Neural progenitor cell (in vitro differentiated cells): ENCODE measurements at regions not wholly inside any gene's neighbourhood (a gene's known extent, or its start where the extent isn't known, plus 50 kb on each side); places are given as distances from the start of the nearest gene placed in this dataset.
A peak's percentile ranks its signal among the peaks of the same experiment; 100 is the strongest.

Experiments
- DNase-seq: peaks from one replicate; pipeline ENCODE4 v3.0.0-alpha.2; 2016; ENCODE audit warnings: low spot score
- H2AFZ ChIP-seq: fragments of 200-600 bp; sonication (generic); replicated peaks from 2 replicates; pipeline ENCODE4 v1.6.1; 2016; ENCODE audit warnings: antibody characterized with exemption
- H3F3A ChIP-seq: fragments of 200-600 bp; sonication (generic); 2 replicates; pipeline ENCODE4 v1.6.1; 2016; ENCODE audit warnings: antibody characterized with exemption, low read depth
- H3K27ac ChIP-seq: fragments of 200-600 bp; sonication (generic); 2 replicates; pipeline ENCODE4 v1.5.1; 2016; ENCODE audit warnings: mild to moderate bottlenecking
- H3K27me3 ChIP-seq: fragments of 200-600 bp; sonication (generic); 2 replicates; pipeline ENCODE4 v1.6.1; 2016; ENCODE audit warnings: mild to moderate bottlenecking, moderate library complexity
- H3K36me3 ChIP-seq: fragments of 200-600 bp; sonication (generic); 2 replicates; pipeline ENCODE4 v1.5.1; 2016
- H3K4me1 ChIP-seq: fragments of 200-600 bp; sonication (generic); 2 replicates; pipeline ENCODE4 v1.6.1; 2016; ENCODE audit warnings: mixed run types
- H3K4me2 ChIP-seq: fragments of 200-600 bp; sonication (generic); 2 replicates; pipeline ENCODE4 v1.6.1; 2016
- H3K4me3 ChIP-seq: fragments of 200-600 bp; sonication (generic); 2 replicates; pipeline ENCODE4 v1.5.1; 2016
- H3K79me2 ChIP-seq: fragments of 200-600 bp; sonication (generic); 2 replicates; pipeline ENCODE4 v1.6.1; 2016; ENCODE audit warnings: low read depth
- H3K9ac ChIP-seq: fragments of 200-600 bp; sonication (generic); 2 replicates; pipeline ENCODE4 v1.6.1; 2016
- H3K9me3 ChIP-seq: fragments of 200-600 bp; sonication (generic); 2 replicates; pipeline ENCODE4 v1.5.1; 2016; ENCODE audit warnings: low read depth
- H4K20me1 ChIP-seq: fragments of 200-600 bp; sonication (generic); 2 replicates; pipeline ENCODE4 v1.6.1; 2016; ENCODE audit warnings: low read depth
- H3K27ac Mint-ChIP-seq: 3 replicates; pipeline ENCODE4 v1.8.0; 2021; ENCODE audit warnings: mixed read lengths
- H3K27me3 Mint-ChIP-seq: 2 replicates; pipeline ENCODE4 v1.8.0; 2022; ENCODE audit warnings: low read depth, mild to moderate bottlenecking, inconsistent platforms, moderate library complexity, mixed read lengths; ENCODE audit not compliant: insufficient read depth
- H3K36me3 Mint-ChIP-seq: 3 replicates; pipeline ENCODE4 v1.8.0; 2021; ENCODE audit warnings: mixed read lengths
- H3K4me1 Mint-ChIP-seq: 3 replicates; pipeline ENCODE4 v1.8.0; 2021; ENCODE audit warnings: mixed read lengths
- H3K4me3 Mint-ChIP-seq: 3 replicates; pipeline ENCODE4 v1.8.0; 2021; ENCODE audit warnings: mild to moderate bottlenecking, moderate library complexity, mixed read lengths
- H3K9me3 Mint-ChIP-seq: 3 replicates; pipeline ENCODE4 v1.8.0; 2020; ENCODE audit warnings: mixed read lengths
- EZH2 ChIP-seq: fragments of 200-600 bp; sonication (generic); IDR thresholded peaks from 2 replicates; pipeline ENCODE4 v1.6.1; 2017; ENCODE audit warnings: antibody characterized with exemption, mild to moderate bottlenecking, moderate library complexity
- EZH2phosphoT487 ChIP-seq: fragments of 200-600 bp; sonication (generic); IDR thresholded peaks from 2 replicates; pipeline ENCODE4 v1.6.1; 2017; ENCODE audit warnings: antibody characterized with exemption
- TF ChIP-seq, protein P1 (sequence below): fragments of 200-600 bp; sonication (generic); IDR thresholded peaks from 2 replicates; pipeline ENCODE4 v1.5.1; 2017; ENCODE audit warnings: antibody characterized with exemption, mild to moderate bottlenecking

DNA sequence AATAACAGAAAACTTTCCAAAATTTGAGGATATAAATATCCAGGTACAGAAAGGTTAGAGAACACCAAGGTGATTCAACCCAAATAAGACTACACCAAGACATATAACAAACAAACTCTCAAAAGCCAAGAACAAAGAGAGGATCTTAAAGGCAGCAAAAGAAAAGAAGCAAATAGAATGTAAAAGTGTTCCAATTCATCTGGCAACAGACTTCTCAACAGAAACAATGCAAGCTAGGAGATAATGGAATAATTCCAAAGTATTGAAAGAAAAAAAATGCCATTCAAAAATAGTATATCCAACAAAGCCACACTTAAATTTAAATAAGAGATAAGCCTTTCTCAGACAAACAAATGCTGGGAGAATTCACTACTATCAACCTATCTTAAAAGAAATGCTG is 153.0 kb upstream of the FAT3 start:
- no peaks in the 10 kb centered on the region for H3K79me2 ChIP-seq
- Mint-ChIP-seq H3K4me3 (no peak overlapping the region), H3K27ac (no peak overlapping the region), H3K27me3 (no peaks in the 10 kb centered on the region), H3K4me1 (no peaks in the 10 kb centered on the region), H3K36me3 (peaks cover 1% of the 10 kb centered on the region), H3K9me3 (peaks cover 28% of the 10 kb centered on the region)
- no peaks in the 10 kb centered on the region for H3K36me3 ChIP-seq
- DNase-seq: no peak
- no peak overlapping the region for H3K9ac ChIP-seq
- H3K4me2 ChIP-seq: no peak overlapping the region
- H3K4me1 ChIP-seq: no peaks in the 10 kb centered on the region
- no peak overlapping the region for H2AFZ ChIP-seq
- H3K4me3 ChIP-seq: no peak overlapping the region
- no peaks in the 10 kb centered on the region for H3K27me3 ChIP-seq
- H3K27ac ChIP-seq: no peak overlapping the region
- no peaks in the 10 kb centered on the region for H4K20me1 ChIP-seq
- no peak for TF ChIP-seq EZH2phosphoT487
- TF ChIP-seq EZH2: no peak
- TF ChIP-seq, protein P1, sequence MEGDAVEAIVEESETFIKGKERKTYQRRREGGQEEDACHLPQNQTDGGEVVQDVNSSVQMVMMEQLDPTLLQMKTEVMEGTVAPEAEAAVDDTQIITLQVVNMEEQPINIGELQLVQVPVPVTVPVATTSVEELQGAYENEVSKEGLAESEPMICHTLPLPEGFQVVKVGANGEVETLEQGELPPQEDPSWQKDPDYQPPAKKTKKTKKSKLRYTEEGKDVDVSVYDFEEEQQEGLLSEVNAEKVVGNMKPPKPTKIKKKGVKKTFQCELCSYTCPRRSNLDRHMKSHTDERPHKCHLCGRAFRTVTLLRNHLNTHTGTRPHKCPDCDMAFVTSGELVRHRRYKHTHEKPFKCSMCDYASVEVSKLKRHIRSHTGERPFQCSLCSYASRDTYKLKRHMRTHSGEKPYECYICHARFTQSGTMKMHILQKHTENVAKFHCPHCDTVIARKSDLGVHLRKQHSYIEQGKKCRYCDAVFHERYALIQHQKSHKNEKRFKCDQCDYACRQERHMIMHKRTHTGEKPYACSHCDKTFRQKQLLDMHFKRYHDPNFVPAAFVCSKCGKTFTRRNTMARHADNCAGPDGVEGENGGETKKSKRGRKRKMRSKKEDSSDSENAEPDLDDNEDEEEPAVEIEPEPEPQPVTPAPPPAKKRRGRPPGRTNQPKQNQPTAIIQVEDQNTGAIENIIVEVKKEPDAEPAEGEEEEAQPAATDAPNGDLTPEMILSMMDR: no peak
- H3F3A ChIP-seq: no peaks in the 10 kb centered on the region
- H3K9me3 ChIP-seq: peaks cover 3% of the 10 kb centered on the region

DNA sequence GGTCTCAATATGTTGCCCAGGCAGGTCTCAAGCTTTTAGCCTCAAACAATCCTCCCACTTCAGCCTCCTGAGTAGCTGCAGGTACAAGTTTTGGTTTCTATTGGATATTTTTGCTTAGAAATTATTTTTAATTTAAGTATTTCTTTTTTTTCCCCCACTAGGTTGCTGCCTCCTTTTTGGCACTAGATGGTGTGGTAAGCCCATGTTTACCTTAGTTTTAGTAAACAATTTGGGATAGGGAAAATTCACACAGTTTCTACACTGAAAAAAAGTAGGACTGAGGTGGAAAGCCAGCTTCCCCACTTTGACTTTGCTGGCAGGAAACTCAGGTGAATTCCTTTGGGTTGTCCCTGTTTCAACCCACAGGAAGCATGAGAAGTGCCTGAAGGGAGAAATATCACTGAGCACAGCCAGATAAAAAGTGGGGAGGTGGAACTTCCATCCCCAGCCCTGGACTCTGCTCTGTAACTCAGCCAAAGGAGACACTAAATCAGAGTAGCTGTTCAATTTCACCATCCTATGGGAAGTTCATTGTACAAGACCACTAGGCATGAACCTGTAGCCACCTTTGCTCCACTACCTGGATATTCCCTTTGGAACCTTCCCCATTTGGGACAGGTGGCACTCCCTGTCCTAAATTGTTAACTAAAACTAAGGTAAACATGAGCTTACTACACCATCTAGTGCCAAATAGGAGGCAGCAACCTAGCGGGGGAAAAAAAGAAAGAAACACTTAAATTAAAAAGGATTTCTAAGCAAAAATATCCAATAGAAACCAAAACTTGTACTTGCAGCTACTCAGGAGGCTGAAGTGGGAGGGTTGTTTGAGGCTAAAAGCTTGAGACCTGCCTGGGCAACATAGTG is 154.4 kb upstream of the FAT3 start:
- H3K4me3 ChIP-seq: no peak overlapping the region
- no peaks in the 10 kb centered on the region for H3K4me1 ChIP-seq
- Mint-ChIP-seq H3K36me3 (peaks cover 1% of the 10 kb centered on the region), H3K4me1 (no peaks in the 10 kb centered on the region), H3K27ac (no peak overlapping the region), H3K27me3 (no peaks in the 10 kb centered on the region), H3K4me3 (no peak overlapping the region), H3K9me3 (peaks cover 23% of the 10 kb centered on the region)
- no peak for TF ChIP-seq EZH2
- TF ChIP-seq, protein P1: peak; percentile 19
- no peaks in the 10 kb centered on the region for H4K20me1 ChIP-seq
- H3K27ac ChIP-seq: no peak overlapping the region
- no peaks in the 10 kb centered on the region for H3K27me3 ChIP-seq
- no peak overlapping the region for H3K4me2 ChIP-seq
- H3K9ac ChIP-seq: no peak overlapping the region
- no peak for DNase-seq
- H3K36me3 ChIP-seq: no peaks in the 10 kb centered on the region
- no peaks in the 10 kb centered on the region for H3F3A ChIP-seq
- peaks cover 3% of the 10 kb centered on the region for H3K9me3 ChIP-seq
- H3K79me2 ChIP-seq: no peaks in the 10 kb centered on the region
- no peak overlapping the region for H2AFZ ChIP-seq

DNA sequence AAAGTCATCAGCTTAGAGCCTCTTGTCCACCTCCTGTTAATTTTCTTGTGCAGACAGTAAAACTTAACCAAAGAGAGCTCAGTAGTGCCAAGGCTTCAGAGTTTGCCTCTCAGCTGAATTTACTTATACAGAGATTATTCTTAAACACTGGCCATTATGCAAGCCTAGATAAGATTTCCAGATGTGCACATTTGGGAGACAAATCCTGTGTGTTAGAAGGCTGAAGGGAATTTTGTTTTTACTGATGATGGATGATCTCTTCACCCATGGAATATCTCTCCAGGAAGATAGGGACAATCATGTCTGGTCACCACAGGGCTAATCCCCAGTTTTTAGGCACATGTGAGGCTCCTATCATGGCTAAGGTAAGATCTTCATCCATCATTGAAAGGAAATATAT is 157.6 kb upstream of the FAT3 start:
- peaks cover 1% of the 10 kb centered on the region for H3K36me3 Mint-ChIP-seq
- peaks cover 3% of the 10 kb centered on the region for H3K9me3 ChIP-seq

More for the DNA sequence above, 157.6 kb upstream of the FAT3 start:
- H3K36me3 ChIP-seq: no peaks in the 10 kb centered on the region
- H3K4me3 Mint-ChIP-seq: no peak overlapping the region
- no peak overlapping the region for H2AFZ ChIP-seq
- no peaks in the 10 kb centered on the region for H3K4me1 ChIP-seq
- no peak overlapping the region for H3K27ac ChIP-seq
- H3K27me3 ChIP-seq: no peaks in the 10 kb centered on the region
- TF ChIP-seq EZH2 (no peak), EZH2phosphoT487 (no peak)
- TF ChIP-seq, protein P1: no peak
- peaks cover 10% of the 10 kb centered on the region for H3K9me3 Mint-ChIP-seq
- H3K4me3 ChIP-seq: no peak overlapping the region
- no peak for DNase-seq
- H4K20me1 ChIP-seq: no peaks in the 10 kb centered on the region
- no peaks in the 10 kb centered on the region for H3K27me3 Mint-ChIP-seq
- no peaks in the 10 kb centered on the region for H3K79me2 ChIP-seq
- H3K4me2 ChIP-seq: no peak overlapping the region
- H3K9ac ChIP-seq: no peak overlapping the region
- H3K4me1 Mint-ChIP-seq: no peaks in the 10 kb centered on the region
- no peaks in the 10 kb centered on the region for H3F3A ChIP-seq
- no peak overlapping the region for H3K27ac Mint-ChIP-seq
